ENCODE measurements at regions not wholly inside any gene's neighbourhood (a gene's known extent, or its start where the extent isn't known, plus 50 kb on each side); places are given as distances from the start of the nearest gene placed in this dataset.

- TF ChIP-seq CTCF (IDR thresholded peaks at IDR 0.05) (no peak), POLR2AphosphoS5 (IDR thresholded peaks at IDR 0.05; ENCODE audit: low read depth, low read length) (no peak), REST (IDR thresholded peaks at IDR 0.05; ENCODE audit: insufficient read depth in 1 of 2, low read depth in 2 of 2, low read length in 1 of 2) (no peak)
Measured at GRCh38 chr5:90290648-90291047, 118.9 kb downstream of the CETN3 start.
